ENCODE measurements at regions not wholly inside any gene's neighbourhood (a gene's known extent, or its start where the extent isn't known, plus 50 kb on each side); places are given as distances from the start of the nearest gene placed in this dataset.

- Histone ChIP-seq H3K18ac (ENCODE audit: insufficient read length, low read depth, low read length) (no peak overlapping the region), H4K5ac (ENCODE audit: insufficient read length, low read depth, low read length) (no peak overlapping the region), H3K9me3 (ENCODE audit: control insufficient read depth, low read depth, low read length) (no peaks in the 10 kb centered on the region), H4K8ac (replicated peaks; ENCODE audit: insufficient read length, low read depth, low read length) (no peak overlapping the region), H2AK5ac (ENCODE audit: insufficient read length, low read length) (no peak overlapping the region), H3K23me2 (ENCODE audit: insufficient read length, low read depth, low read length, poor library complexity, severe bottlenecking) (no peaks in the 10 kb centered on the region), H4K20me1 (ENCODE audit: control insufficient read depth, insufficient read depth, insufficient read length) (no peaks in the 10 kb centered on the region), H2BK20ac (ENCODE audit: low read depth, low read length, poor library complexity, severe bottlenecking) (no peak overlapping the region), H3K14ac (ENCODE audit: insufficient read depth, low read length) (no peak overlapping the region), H3K56ac (ENCODE audit: insufficient read length, low read depth, low read length) (no peak overlapping the region), H3K4me2 (ENCODE audit: insufficient read depth, insufficient read length, low read length) (no peak overlapping the region), H4K91ac (ENCODE audit: insufficient read length, low read depth, low read length) (no peak overlapping the region), H2BK120ac (ENCODE audit: low read depth, low read length, poor library complexity, severe bottlenecking) (no peak overlapping the region), H2BK15ac (ENCODE audit: low read depth, low read length) (no peak overlapping the region), H3K4ac (ENCODE audit: low read depth, low read length) (no peak overlapping the region), H2BK12ac (ENCODE audit: insufficient read length, low read depth, low read length) (no peak overlapping the region), H3K27me3 (ENCODE audit: insufficient read depth, low read length) (no peaks in the 10 kb centered on the region), H2AFZ (ENCODE audit: low read length) (no peak overlapping the region), H3K79me1 (ENCODE audit: insufficient read depth, low read depth, low read length, poor library complexity, severe bottlenecking) (no peaks in the 10 kb centered on the region), H3K4me1 (ENCODE audit: insufficient read depth, low read length) (no peaks in the 10 kb centered on the region), H2BK5ac (ENCODE audit: insufficient read length, low read length) (no peak overlapping the region), H3K79me2 (ENCODE audit: insufficient read depth, low read length) (no peaks in the 10 kb centered on the region), H3K27ac (ENCODE audit: insufficient read length, low read depth, low read length) (no peak overlapping the region), H3T11ph (ENCODE audit: low read length) (no peak overlapping the region), H3K23ac (ENCODE audit: insufficient read length, low read depth, low read length) (no peak overlapping the region), H3K9ac (ENCODE audit: extremely low read depth, insufficient read length, low read length) (no peak overlapping the region)
- Mint-ChIP-seq H3K36me3 (ENCODE audit: insufficient read depth in 1 of 3, low read depth in 3 of 3) (no peaks in the 10 kb centered on the region; a peak in 2 of 7 replicates), H3K27me3 (ENCODE audit: low read depth) (no peaks in the 10 kb centered on the region), H3K4me3 (no peak overlapping the region), H3K27ac (no peak overlapping the region), H3K4me1 (no peaks in the 10 kb centered on the region), H3K9me3 (no peaks in the 10 kb centered on the region; a peak in 1 of 5 replicates)
- TF ChIP-seq CTCF (conservative IDR thresholded peaks at IDR 0.05), result no peak
- DNase-seq, result no peak
- no CpG with 5 or more reads among the region's 2 CpGs for WGBS (ENCODE audit: extremely low coverage, insufficient read length, low lambda C conversion rate)
These were observed 140.3 kb upstream of the DCBLD2 start for GRCh38 chr3:99041747-99042146.
